Occipital lobe (tissue), 1 donor: ENCODE measurements at regions not wholly inside any gene's neighbourhood (a gene's known extent, or its start where the extent isn't known, plus 50 kb on each side); places are given as distances from the start of the nearest gene placed in this dataset.
A peak's percentile ranks its signal among the peaks of the same experiment; 100 is the strongest.
"Not testable (repeated sequence)": the region's sequence is repeated elsewhere in the genome, so short reads cannot be mapped to it uniquely, and the experiment has no call there.

ENCODE experiments used
- DNase-seq: peaks from one replicate; lab custom pipeline; 2025; lab: John Stamatoyannopoulos, UW

GRCh38 chr4:3954540-3955320 is 188.5 kb downstream of the ADRA2C start:
- peak; percentile 70 for DNase-seq

DNA sequence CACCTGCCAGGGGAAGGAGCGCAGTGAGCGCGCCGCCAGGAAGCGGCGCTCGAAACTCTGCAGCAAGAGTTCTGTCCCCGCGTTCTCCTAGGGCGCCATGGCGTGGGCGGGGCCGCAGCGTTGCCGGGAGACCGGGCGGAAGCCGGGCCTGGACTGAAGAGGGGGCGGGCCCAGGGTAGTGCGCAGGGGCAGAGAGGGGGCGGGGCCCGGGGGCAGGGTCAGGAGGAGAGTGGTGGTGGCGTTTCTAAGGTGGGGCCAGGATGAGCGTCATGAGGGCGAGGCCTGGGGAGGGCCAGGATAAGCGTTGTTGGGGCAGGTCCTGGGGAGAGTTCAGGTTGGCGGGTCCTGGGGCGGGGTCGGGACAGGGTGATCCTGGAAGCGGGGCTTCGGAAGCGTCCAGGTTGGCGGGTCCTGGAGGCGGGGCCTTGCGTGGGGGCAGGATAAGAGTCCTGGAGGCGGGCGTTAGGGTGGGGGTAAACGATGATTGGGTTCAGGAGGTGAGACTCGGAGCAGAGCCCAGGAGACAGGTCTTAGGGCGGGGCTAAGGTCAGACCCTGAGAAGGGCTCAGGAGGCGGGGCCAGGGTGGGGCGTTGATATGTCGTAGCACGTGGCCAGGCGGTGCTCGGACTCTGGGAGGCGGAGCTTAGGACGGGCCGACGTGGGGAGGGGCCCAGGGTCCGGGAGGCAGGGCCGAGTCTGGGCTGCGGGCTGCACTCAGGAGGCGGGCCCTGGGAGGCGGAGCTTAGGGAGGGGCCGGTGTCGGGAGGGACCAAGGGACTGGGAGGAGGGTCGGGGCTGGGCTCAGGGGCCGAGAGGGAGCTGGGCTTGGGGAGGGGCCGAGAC is 189.4 kb downstream of the ADRA2C start:
- DNase-seq: peak; percentile 96

- not testable (repeated sequence) for DNase-seq
Observed at GRCh38 chr4:3956165-3956867, 190.1 kb downstream of the ADRA2C start.

- not testable (repeated sequence) for DNase-seq
Observed at GRCh38 chr4:3961091-3961672, 195.0 kb downstream of the ADRA2C start.

- not testable (repeated sequence) for DNase-seq
Observed at GRCh38 chr4:3964572-3965278, 198.5 kb downstream of the ADRA2C start.

DNA sequence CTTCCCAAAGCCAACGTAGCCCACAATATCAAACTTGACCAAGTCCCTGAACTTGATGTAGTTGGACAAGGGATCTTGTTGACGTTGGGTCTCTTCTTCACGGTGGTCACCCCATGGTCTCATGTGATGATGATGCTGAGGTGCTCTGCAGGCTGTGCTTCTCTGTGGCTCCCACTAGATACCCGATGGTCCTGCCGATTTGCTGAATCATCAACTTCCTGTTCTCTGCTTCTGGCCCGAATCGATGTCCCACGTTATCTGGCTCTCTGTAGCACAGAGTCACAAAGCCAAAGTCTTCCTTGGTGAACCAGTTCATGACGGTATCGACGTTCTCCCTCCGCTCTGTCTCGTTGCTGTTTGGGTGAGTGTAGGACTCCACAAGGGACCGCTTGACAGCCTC is 201.0 kb downstream of the ADRA2C start:
- DNase-seq: not testable (repeated sequence)

DNA sequence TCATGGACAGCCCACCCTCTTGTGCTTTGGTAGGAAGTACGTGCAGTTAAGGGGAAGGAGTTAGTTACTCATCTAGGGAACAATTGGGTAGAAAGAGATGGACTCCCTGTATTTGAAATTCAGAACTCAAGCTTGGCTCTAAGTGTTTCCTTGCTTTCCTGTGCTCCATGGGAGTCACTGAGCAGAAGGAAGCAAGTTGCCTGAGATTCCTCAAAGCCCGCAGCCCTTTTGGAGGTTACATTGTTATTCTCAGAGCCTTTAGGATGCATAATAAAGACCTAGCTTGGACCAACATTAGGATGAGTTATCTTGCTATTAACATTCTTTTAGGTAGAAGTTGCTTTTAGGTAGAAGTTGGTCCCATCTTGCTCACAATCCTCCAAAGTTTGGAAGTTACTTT is 206.4 kb downstream of the ADRA2C start:
- not testable (repeated sequence) for DNase-seq

GRCh38 chr4:3973581-3974200 is 207.5 kb downstream of the ADRA2C start:
- DNase-seq: not testable (repeated sequence)

- DNase-seq: not testable (repeated sequence)
Observed at GRCh38 chr4:3983518-3984125, 217.4 kb downstream of the ADRA2C start.

- DNase-seq: not testable (repeated sequence)
Observed at GRCh38 chr4:3984796-3985195, 218.6 kb downstream of the ADRA2C start.

GRCh38 chr4:3986412-3986811 is 220.2 kb downstream of the ADRA2C start:
- not testable (repeated sequence) for DNase-seq

GRCh38 chr4:3997386-3997785 is 229.3 kb downstream of the OTOP1 start:
- DNase-seq: not testable (repeated sequence)

GRCh38 chr4:4004036-4004435 is 222.7 kb downstream of the OTOP1 start:
- DNase-seq: not testable (repeated sequence)

- DNase-seq: not testable (repeated sequence)
Observed at GRCh38 chr4:4004702-4005101, 222.0 kb downstream of the OTOP1 start.

DNA sequence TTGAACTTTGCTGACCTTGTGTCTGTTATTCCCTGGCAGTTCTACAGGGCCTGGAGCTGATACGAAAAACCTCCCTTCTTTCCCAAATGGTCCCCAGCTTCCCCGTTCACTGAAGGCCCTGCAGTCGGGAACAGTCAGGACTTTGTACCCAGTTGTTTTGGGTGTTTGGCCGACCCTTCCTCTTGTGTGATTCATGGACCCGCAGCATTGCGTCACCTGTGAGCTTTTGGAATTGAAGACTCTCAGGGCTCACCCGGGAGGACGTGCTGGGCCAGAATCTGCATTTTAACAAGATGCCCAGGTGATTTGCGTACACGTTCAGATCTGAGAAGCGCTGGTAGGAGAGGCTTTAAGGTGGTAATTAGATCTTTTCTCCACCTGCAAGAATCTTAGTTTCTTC is 220.4 kb downstream of the OTOP1 start:
- DNase-seq: not testable (repeated sequence)

GRCh38 chr4:4019071-4019470 is 207.7 kb downstream of the OTOP1 start:
- not testable (repeated sequence) for DNase-seq

- DNase-seq: not testable (repeated sequence)
Observed at GRCh38 chr4:4021161-4021560, 205.6 kb downstream of the OTOP1 start.

GRCh38 chr4:4026708-4027107 is 200.0 kb downstream of the OTOP1 start:
- not testable (repeated sequence) for DNase-seq

DNA sequence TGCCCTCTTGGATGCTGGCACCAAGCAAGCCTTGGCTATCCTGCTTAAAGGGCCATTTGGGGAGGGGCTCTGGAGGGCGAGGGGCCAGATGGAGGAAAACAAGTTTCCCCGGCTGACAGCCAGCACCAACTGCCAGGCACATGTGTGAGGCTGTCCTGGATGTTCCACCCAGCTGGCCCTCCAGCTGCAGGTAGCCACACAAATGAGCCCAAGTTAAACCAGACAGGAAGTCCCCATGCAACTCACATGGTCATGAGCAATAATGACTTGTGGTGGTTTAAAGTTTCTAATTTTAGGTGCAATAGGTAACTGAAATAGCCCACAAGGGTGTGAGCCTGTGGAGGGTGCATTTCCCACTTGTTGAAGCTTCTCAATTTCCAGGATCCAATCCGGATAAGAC is 198.0 kb downstream of the OTOP1 start:
- not testable (repeated sequence) for DNase-seq

DNA sequence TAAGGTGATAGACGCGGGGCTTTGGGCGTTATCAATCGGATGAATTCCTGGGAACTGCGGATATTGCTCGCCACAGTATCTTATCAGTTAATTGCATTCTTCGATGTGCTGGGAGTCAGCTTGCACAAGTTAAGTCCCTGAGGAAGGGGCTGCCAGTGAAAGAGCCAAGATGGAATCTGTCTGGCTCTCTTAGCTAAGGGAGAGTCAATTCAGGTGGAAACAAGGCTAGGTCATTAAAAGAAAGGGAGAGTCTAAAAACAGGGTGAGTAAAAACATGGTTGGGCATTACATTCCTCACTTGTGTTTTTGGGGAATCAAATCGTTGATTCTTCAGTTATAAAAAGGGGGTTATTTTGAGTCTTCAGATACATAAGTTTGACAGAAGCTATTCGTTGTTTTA is 196.2 kb downstream of the OTOP1 start:
- DNase-seq: not testable (repeated sequence)
